Suprapubic skin (tissue), 4 donors: ENCODE measurements at regions not wholly inside any gene's neighbourhood (a gene's known extent, or its start where the extent isn't known, plus 50 kb on each side); places are given as distances from the start of the nearest gene placed in this dataset.

Experiments
- DNase-seq, 2 donors: peaks; one replicate each; pipeline ENCODE4 v3.0.0-alpha.2; 2019; ENCODE audit warnings: low spot score in 2 of 2
- H3K27ac ChIP-seq: fragments of 200-600 bp; sonication (generic); one replicate; pipeline ENCODE4 v1.5.1; 2019
- H3K27me3 ChIP-seq: fragments of 200-600 bp; sonication (generic); one replicate; pipeline ENCODE4 v1.5.1; 2019
- H3K36me3 ChIP-seq: fragments of 200-600 bp; sonication (generic); one replicate; pipeline ENCODE4 v1.5.1; 2019
- H3K4me1 ChIP-seq: fragments of 200-600 bp; sonication (generic); one replicate; pipeline ENCODE4 v1.5.1; 2019
- H3K4me3 ChIP-seq: fragments of 200-600 bp; sonication (generic); one replicate; pipeline ENCODE4 v1.5.1; 2019; ENCODE audit warnings: mild to moderate bottlenecking
- H3K9me3 ChIP-seq: fragments of 200-600 bp; sonication (generic); one replicate; pipeline ENCODE4 v1.5.1; 2019
- CTCF ChIP-seq, 2 donors: fragments of 200-600 bp in 1 of 2; fragments of 450-650 bp in 1 of 2; sonication (generic) in 1 of 2; IDR thresholded peaks; one replicate each; pipeline ENCODE4 v1.5.1; 2016 to 2019; ENCODE audit warnings: antibody characterized with exemption in 2 of 2, mild to moderate bottlenecking in 1 of 2, moderate library complexity in 1 of 2
- EP300 ChIP-seq: sonication (generic); formaldehyde crosslinking; IDR thresholded peaks from one replicate; pipeline ENCODE4 v1.6.1; 2017; ENCODE audit warnings: antibody characterized with exemption
- POLR2A ChIP-seq, 2 donors: fragments of 450-650 bp; IDR thresholded peaks; one replicate each; pipeline ENCODE4 v1.6.1; 2017; ENCODE audit warnings: antibody characterized with exemption in 2 of 2, mild to moderate bottlenecking in 2 of 2, moderate library complexity in 2 of 2
- POLR2AphosphoS5 ChIP-seq, 3 donors: sonication (generic); formaldehyde crosslinking; IDR thresholded peaks; one replicate each; pipeline ENCODE4 v1.6.1; 2017; ENCODE audit warnings: antibody characterized with exemption in 3 of 3
- WGBS: methylation state at CpG from one replicate; pipeline ENCODE4 v1.1.5; 2018; 5-methylcytosine and 5-hydroxymethylcytosine counted together

- DNase-seq, result no peak
- H3K27ac ChIP-seq, result no peak overlapping the region
- WGBS, result 28% methylated on average over 1 of the region's 1 CpG
- no peak for TF ChIP-seq POLR2AphosphoS5 (IDR thresholded peaks at IDR 0.05)
- H3K9me3 ChIP-seq, result no peaks in the 10 kb centered on the region
- H3K4me1 ChIP-seq, result no peaks in the 10 kb centered on the region
- H3K36me3 ChIP-seq, result no peaks in the 10 kb centered on the region
- H3K27me3 ChIP-seq, result no peaks in the 10 kb centered on the region
- no peak overlapping the region for H3K4me3 ChIP-seq
Observed at GRCh38 chr14:62528296-62528695, 517.0 kb downstream of the KCNH5 start.

GRCh38 chr14:62532181-62532580 lies 513.1 kb downstream of the KCNH5 start:
- Histone ChIP-seq H3K27ac (no peak overlapping the region), H3K27me3 (no peaks in the 10 kb centered on the region), H3K9me3 (no peaks in the 10 kb centered on the region), H3K4me1 (no peaks in the 10 kb centered on the region), H3K4me3 (no peak overlapping the region), H3K36me3 (no peaks in the 10 kb centered on the region)
- no peak for DNase-seq
- TF ChIP-seq EP300 (no peak), POLR2AphosphoS5 (IDR thresholded peaks at IDR 0.05) (no peak), POLR2A (IDR thresholded peaks at IDR 0.05) (no peak), CTCF (IDR thresholded peaks at IDR 0.05) (no peak)
- WGBS, result 90% methylated on average over 2 of the region's 2 CpGs

- TF ChIP-seq POLR2AphosphoS5 (IDR thresholded peaks at IDR 0.05) (no peak), CTCF (IDR thresholded peaks at IDR 0.05) (no peak), EP300 (no peak), POLR2A (IDR thresholded peaks at IDR 0.05) (no peak)
- no peaks in the 10 kb centered on the region for H3K36me3 ChIP-seq
- H3K27ac ChIP-seq, result no peak overlapping the region
- no peak for DNase-seq
- peaks cover 4% of the 10 kb centered on the region for H3K9me3 ChIP-seq
- 100% methylated on average over 1 of the region's 1 CpG for WGBS
- H3K4me3 ChIP-seq, result no peak overlapping the region
- no peaks in the 10 kb centered on the region for H3K4me1 ChIP-seq
- H3K27me3 ChIP-seq, result no peaks in the 10 kb centered on the region
Observed at GRCh38 chr14:62546862-62547474, 498.3 kb downstream of the KCNH5 start.

- Histone ChIP-seq H3K4me3 (no peak overlapping the region), H3K4me1 (no peaks in the 10 kb centered on the region), H3K27ac (no peak overlapping the region), H3K27me3 (no peaks in the 10 kb centered on the region), H3K36me3 (no peaks in the 10 kb centered on the region), H3K9me3 (no peaks in the 10 kb centered on the region)
- 53% methylated on average over 6 of the region's 6 CpGs for WGBS
- TF ChIP-seq CTCF (IDR thresholded peaks at IDR 0.05) (no peak), EP300 (no peak), POLR2A (IDR thresholded peaks at IDR 0.05) (no peak), POLR2AphosphoS5 (IDR thresholded peaks at IDR 0.05) (no peak)
- DNase-seq, result no peak
Observed at GRCh38 chr14:62557416-62557815, 487.8 kb downstream of the KCNH5 start.

GRCh38 chr14:62558451-62558850 lies 486.8 kb downstream of the KCNH5 start:
- Histone ChIP-seq H3K36me3 (no peaks in the 10 kb centered on the region), H3K27ac (no peak overlapping the region), H3K4me3 (no peak overlapping the region), H3K27me3 (no peaks in the 10 kb centered on the region), H3K4me1 (no peaks in the 10 kb centered on the region), H3K9me3 (no peaks in the 10 kb centered on the region)
- WGBS, result 52% methylated on average over 1 of the region's 1 CpG
- TF ChIP-seq CTCF (IDR thresholded peaks at IDR 0.05), result no peak
- no peak for TF ChIP-seq EP300
- no peak for TF ChIP-seq POLR2AphosphoS5 (IDR thresholded peaks at IDR 0.05)
- TF ChIP-seq POLR2A (IDR thresholded peaks at IDR 0.05), result no peak
- DNase-seq, result no peak

- Histone ChIP-seq H3K9me3 (no peaks in the 10 kb centered on the region), H3K4me3 (no peak overlapping the region), H3K4me1 (no peaks in the 10 kb centered on the region), H3K27me3 (no peaks in the 10 kb centered on the region), H3K36me3 (no peaks in the 10 kb centered on the region), H3K27ac (no peak overlapping the region)
- 71% methylated on average over 2 of the region's 2 CpGs for WGBS
- DNase-seq, result no peak
- TF ChIP-seq POLR2AphosphoS5 (IDR thresholded peaks at IDR 0.05) (no peak), CTCF (IDR thresholded peaks at IDR 0.05) (no peak), POLR2A (IDR thresholded peaks at IDR 0.05) (no peak), EP300 (no peak)
Observed at GRCh38 chr14:62585247-62585646, 460.0 kb downstream of the KCNH5 start.
